Right lobe of liver (tissue), 6 donors: ENCODE measurements at regions not wholly inside any gene's neighbourhood (a gene's known extent, or its start where the extent isn't known, plus 50 kb on each side); places are given as distances from the start of the nearest gene placed in this dataset.

Experiments
- ATAC-seq, 4 donors: fragments of 200-7000 bp; cut with Tn5 transposase; one replicate each; pipeline ENCODE4 v1.9.1; 2020; ENCODE audit warnings: mild to moderate bottlenecking in 4 of 4, moderate library complexity in 4 of 4
- DNase-seq, 3 donors: peaks; one replicate each; pipeline ENCODE4 v3.0.0-alpha.2; 2020
- H3K27ac ChIP-seq, 3 donors: fragments of 200-600 bp; one replicate each; pipeline ENCODE4 v1.8.0; 2022
- H3K27me3 ChIP-seq, 2 donors: fragments of 200-600 bp; one replicate each; pipeline ENCODE4 v1.8.0; 2022
- H3K36me3 ChIP-seq, 4 donors: fragments of 200-600 bp; sonication (generic) in 1 of 4; one replicate each; pipeline versions ENCODE4 v1.5.1 to v1.8.0; 2017 to 2022; ENCODE audit warnings: control low read depth in 1 of 4
- H3K4me1 ChIP-seq, 4 donors: fragments of 200-600 bp; sonication (generic) in 1 of 4; one replicate each; pipeline versions ENCODE4 v1.5.1 to v1.8.0; 2017 to 2022; ENCODE audit warnings: control low read depth in 1 of 4
- H3K4me3 ChIP-seq, 3 donors: fragments of 200-600 bp; one replicate each; pipeline ENCODE4 v1.8.0; 2022
- H3K9me3 ChIP-seq, 4 donors: fragments of 200-600 bp; sonication (generic) in 1 of 4; one replicate each; pipeline versions ENCODE4 v1.5.1 to v1.8.0; 2017 to 2022; ENCODE audit warnings: control low read depth in 1 of 4
- CTCF ChIP-seq, 4 donors: fragments of 200-600 bp in 3 of 4; fragments of 450-650 bp in 1 of 4; IDR thresholded peaks; one replicate each; pipeline versions ENCODE4 v1.5.1 to v1.8.0; 2016 to 2022; ENCODE audit warnings: antibody characterized with exemption in 4 of 4, mild to moderate bottlenecking in 2 of 4
- POLR2A ChIP-seq: fragments of 450-650 bp; IDR thresholded peaks from one replicate; pipeline ENCODE4 v1.6.1; 2017; ENCODE audit warnings: antibody characterized with exemption, mild to moderate bottlenecking
- WGBS: methylation state at CpG from one replicate; pipeline ENCODE4 v1.1.6; 2018; ENCODE audit warnings: low coverage, low lambda C conversion rate; ENCODE audit not compliant: insufficient coverage; ENCODE audit errors: missing lambda C conversion rate; 5-methylcytosine and 5-hydroxymethylcytosine counted together
- intact Hi-C, 2 donors: fragments of 100-400 bp; cut with DNase I; formaldehyde crosslinking; loops; one replicate each; pipeline versions ENCODE4 v1.11.2 to v1.14.1; 2022
- donor health status: DM: no; HTN: yes; CAD: no.
- donor health status: DM: no; HTN: no; CAD: no.
- donor health status: DM: no; HTN: no; CAD: no.
- donor health status: DM: no; HTN: yes; CAD: no.
- donor health status: DM: no; HTN: yes; CAD: no.

DNA sequence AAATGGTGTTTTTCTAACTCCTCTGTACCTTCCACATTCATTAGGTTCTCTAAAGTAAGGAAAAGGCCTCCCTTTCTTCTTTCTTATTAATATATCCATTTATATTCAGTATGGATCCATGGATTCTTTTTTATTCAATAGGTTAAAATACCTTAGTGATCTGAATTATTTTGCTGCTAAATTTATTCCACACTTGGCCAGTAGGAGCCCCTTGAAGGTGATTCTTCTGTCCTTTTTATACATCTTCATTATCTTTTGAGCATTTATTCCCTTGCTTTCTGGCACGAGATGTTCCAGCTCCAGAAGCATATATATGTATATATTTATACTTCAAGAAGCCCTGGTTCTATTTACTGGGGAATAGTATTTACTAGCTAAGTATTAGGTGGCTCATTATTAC lies 311.8 kb upstream of the SGCD start:
- H3K9me3 ChIP-seq: no peaks in the 10 kb centered on the region
- no peak overlapping the region for H3K27ac ChIP-seq
- no peak overlapping the region for H3K4me3 ChIP-seq
- no peaks in the 10 kb centered on the region for H3K27me3 ChIP-seq
- H3K36me3 ChIP-seq: no peaks in the 10 kb centered on the region
- intact Hi-C loops: no loop called here
- 28% methylated on average over 1 of the region's 1 CpG for WGBS
- no peak for TF ChIP-seq POLR2A
- no peak for TF ChIP-seq CTCF (IDR thresholded peaks at IDR 0.05)
- no peaks in the 10 kb centered on the region for H3K4me1 ChIP-seq
- ATAC-seq: no peak
- DNase-seq: no peak

DNA sequence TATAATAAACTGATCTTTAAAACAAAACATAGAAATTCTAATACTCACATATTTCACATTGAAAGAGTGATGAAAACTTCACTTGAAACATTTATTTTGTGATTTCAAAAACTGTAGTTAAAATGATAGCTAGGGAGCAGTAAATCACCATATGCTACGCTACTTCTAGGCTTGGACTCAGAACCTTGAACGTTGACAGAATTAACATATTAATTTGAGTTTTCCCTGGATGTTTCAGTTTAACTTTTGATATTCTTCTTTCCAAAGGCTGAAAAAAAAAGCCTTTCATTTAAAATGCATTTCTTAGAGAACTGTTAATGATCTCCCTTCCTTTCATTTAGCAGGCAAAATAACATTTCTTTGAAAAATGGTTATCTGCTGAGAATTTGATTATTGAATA lies 307.8 kb upstream of the SGCD start:
- TF ChIP-seq CTCF (IDR thresholded peaks at IDR 0.05): no peak
- TF ChIP-seq POLR2A: no peak
- H3K27ac ChIP-seq: no peak overlapping the region
- DNase-seq (no peak), ATAC-seq (no peak)
- H3K27me3 ChIP-seq: no peaks in the 10 kb centered on the region
- 73% methylated on average over 2 of the region's 2 CpGs for WGBS
- H3K4me3 ChIP-seq: no peak overlapping the region
- no peaks in the 10 kb centered on the region for H3K4me1 ChIP-seq
- intact Hi-C loops: no loop called here
- no peaks in the 10 kb centered on the region for H3K36me3 ChIP-seq
- no peaks in the 10 kb centered on the region for H3K9me3 ChIP-seq

DNA sequence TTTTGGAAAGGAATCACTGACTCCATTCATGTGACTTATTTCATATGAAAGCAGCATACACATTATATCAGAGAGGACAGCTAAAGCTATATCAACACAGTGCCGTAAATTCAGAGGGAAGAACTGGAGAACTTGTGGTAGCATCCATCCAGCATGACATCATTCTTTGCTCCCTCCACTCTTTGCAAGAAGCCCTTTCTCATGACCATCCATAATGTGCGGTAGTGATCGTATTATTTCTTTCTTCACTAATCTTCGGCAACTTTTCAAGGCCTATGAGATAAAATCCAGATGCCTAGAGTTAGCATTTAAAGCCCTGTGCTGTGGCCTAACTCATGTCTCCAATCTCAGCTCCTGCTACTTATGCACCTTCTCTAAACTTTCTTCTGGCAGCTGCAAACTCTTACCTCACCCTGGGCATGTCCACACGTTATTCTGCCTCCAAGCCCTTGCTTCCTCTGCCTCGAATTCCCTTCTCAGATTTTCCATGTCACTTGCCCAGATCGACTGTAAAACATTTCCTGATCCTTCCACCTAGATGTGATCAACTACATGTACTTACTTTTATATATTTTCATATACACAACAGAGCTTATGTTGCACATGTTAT lies 307.3 kb upstream of the SGCD start:
- Histone ChIP-seq H3K27ac (no peak overlapping the region), H3K4me3 (no peak overlapping the region), H3K27me3 (no peaks in the 10 kb centered on the region), H3K9me3 (no peaks in the 10 kb centered on the region), H3K36me3 (no peaks in the 10 kb centered on the region), H3K4me1 (no peaks in the 10 kb centered on the region)
- no peak for DNase-seq
- no peak for ATAC-seq
- TF ChIP-seq CTCF (IDR thresholded peaks at IDR 0.05) (no peak), POLR2A (no peak)
- 60% methylated on average over 7 of the region's 7 CpGs for WGBS
- intact Hi-C loops: no loop called here

- TF ChIP-seq CTCF (IDR thresholded peaks at IDR 0.05): no peak
- TF ChIP-seq POLR2A: no peak
- intact Hi-C loops: no loop called here
- Histone ChIP-seq H3K4me3 (no peak overlapping the region), H3K4me1 (no peaks in the 10 kb centered on the region), H3K27me3 (no peaks in the 10 kb centered on the region), H3K36me3 (no peaks in the 10 kb centered on the region), H3K27ac (no peak overlapping the region), H3K9me3 (no peaks in the 10 kb centered on the region)
- DNase-seq (no peak), ATAC-seq (no peak)
- WGBS: 72% methylated on average over 3 of the region's 3 CpGs
Observed at GRCh38 chr5:156020647-156021046, 306.3 kb upstream of the SGCD start.

- TF ChIP-seq POLR2A (no peak), CTCF (IDR thresholded peaks at IDR 0.05) (no peak)
- 67% methylated on average over 1 of the region's 1 CpG for WGBS
- Histone ChIP-seq H3K36me3 (no peaks in the 10 kb centered on the region), H3K4me3 (no peak overlapping the region), H3K9me3 (no peaks in the 10 kb centered on the region), H3K4me1 (no peaks in the 10 kb centered on the region), H3K27me3 (no peaks in the 10 kb centered on the region), H3K27ac (no peak overlapping the region)
- no peak for DNase-seq
- intact Hi-C loops: no loop called here
- ATAC-seq: no peak
Observed at GRCh38 chr5:156021866-156022265, 305.1 kb upstream of the SGCD start.
